GM12892 (cell line): ENCODE measurements at regions not wholly inside any gene's neighbourhood (a gene's known extent, or its start where the extent isn't known, plus 50 kb on each side); places are given as distances from the start of the nearest gene placed in this dataset.

ENCODE experiments used
- POLR2A ChIP-seq: IDR thresholded peaks from 2 replicates; pipeline ENCODE4 v1.6.1; 2011; ENCODE audit warnings: low read depth, low read length, control low read depth
- POLR2AphosphoS5 ChIP-seq: IDR thresholded peaks from 2 replicates; pipeline ENCODE4 v1.6.1; 2011; ENCODE audit warnings: low read depth, low read length, control low read depth

DNA sequence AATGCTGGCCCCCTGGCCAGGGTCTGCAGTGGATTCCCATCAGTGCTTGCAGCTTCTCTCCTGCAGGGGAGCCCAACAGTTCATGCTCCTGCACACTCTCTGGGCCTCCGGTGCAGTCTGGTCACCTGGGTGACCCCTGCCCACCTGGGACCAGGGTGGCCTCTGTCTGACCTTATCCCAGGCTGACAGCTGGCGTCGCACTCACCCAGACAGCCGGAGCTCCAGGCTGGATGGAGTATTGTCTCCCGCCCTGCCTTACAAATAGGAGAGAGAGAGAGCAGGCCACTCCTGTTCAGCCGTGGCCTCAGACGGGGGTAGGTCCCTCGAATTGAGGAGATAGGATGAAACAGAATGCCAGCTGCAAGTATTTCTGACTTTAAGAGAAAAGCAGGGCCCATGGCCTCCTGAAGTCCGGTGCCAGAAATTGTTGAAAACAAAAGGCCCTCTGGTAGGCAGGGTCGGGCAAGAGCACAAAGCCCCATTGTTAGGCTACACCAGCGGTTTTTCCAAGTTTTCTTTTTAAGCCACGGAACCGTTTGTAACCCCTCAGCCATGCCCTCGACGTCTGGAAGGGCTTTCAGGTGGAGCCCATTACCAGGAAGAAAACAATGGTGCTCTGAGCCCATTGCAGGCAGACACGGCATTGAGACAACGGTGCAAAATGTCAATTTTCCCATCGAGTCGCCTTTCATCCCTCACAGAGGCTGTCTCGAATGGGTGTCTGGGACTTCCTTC lies 258.4 kb downstream of the BCL11A start:
- TF ChIP-seq POLR2AphosphoS5 (no peak), POLR2A (no peak)
